ENCODE measurements at regions not wholly inside any gene's neighbourhood (a gene's known extent, or its start where the extent isn't known, plus 50 kb on each side); places are given as distances from the start of the nearest gene placed in this dataset.

GRCh38 chr18:4994710-4995109 lies 202.3 kb downstream of the AKAIN1 start:
- no peak for TF ChIP-seq CTCF (IDR thresholded peaks at IDR 0.05; ENCODE audit: low read depth, low read length)
- DNase-seq, result no peak
- Histone ChIP-seq H3K27me3 (no peaks in the 10 kb centered on the region), H3K9me3 (no peaks in the 10 kb centered on the region), H3K4me3 (ENCODE audit: low read depth, low read length) (no peak overlapping the region), H3K4me1 (no peaks in the 10 kb centered on the region), H3K36me3 (no peaks in the 10 kb centered on the region)

GRCh38 chr18:4987452-4988405 lies 209.3 kb downstream of the AKAIN1 start:
- TF ChIP-seq CTCF (IDR thresholded peaks at IDR 0.05; ENCODE audit: low read depth, low read length), result no peak

GRCh38 chr18:4986677-4987076 lies 210.4 kb downstream of the AKAIN1 start:
- no peak for TF ChIP-seq CTCF (IDR thresholded peaks at IDR 0.05; ENCODE audit: low read depth, low read length)
- Histone ChIP-seq H3K9me3 (no peaks in the 10 kb centered on the region), H3K4me1 (no peaks in the 10 kb centered on the region), H3K27me3 (no peaks in the 10 kb centered on the region), H3K36me3 (no peaks in the 10 kb centered on the region), H3K4me3 (ENCODE audit: low read depth, low read length) (no peak overlapping the region)
- DNase-seq, result no peak

More at GRCh38 chr18:4987452-4988405, 209.3 kb downstream of the AKAIN1 start:
- Histone ChIP-seq H3K4me3 (ENCODE audit: low read depth, low read length) (no peak overlapping the region), H3K4me1 (no peaks in the 10 kb centered on the region), H3K9me3 (no peaks in the 10 kb centered on the region), H3K27me3 (no peaks in the 10 kb centered on the region), H3K36me3 (no peaks in the 10 kb centered on the region)
- DNase-seq, result no peak

- no peaks in the 10 kb centered on the region for H3K9me3 ChIP-seq
Observed at GRCh38 chr18:4986066-4986465, 211.0 kb downstream of the AKAIN1 start.

GRCh38 chr18:4961121-4961909 lies 235.7 kb downstream of the AKAIN1 start:
- DNase-seq, result no peak
- Histone ChIP-seq H3K9me3 (no peaks in the 10 kb centered on the region), H3K4me1 (no peaks in the 10 kb centered on the region), H3K4me3 (ENCODE audit: low read depth, low read length) (no peak overlapping the region), H3K36me3 (no peaks in the 10 kb centered on the region), H3K27me3 (no peaks in the 10 kb centered on the region)
- TF ChIP-seq CTCF (IDR thresholded peaks at IDR 0.05; ENCODE audit: low read depth, low read length), result no peak

More at GRCh38 chr18:4986066-4986465, 211.0 kb downstream of the AKAIN1 start:
- Histone ChIP-seq H3K36me3 (no peaks in the 10 kb centered on the region), H3K4me1 (no peaks in the 10 kb centered on the region), H3K4me3 (ENCODE audit: low read depth, low read length) (no peak overlapping the region), H3K27me3 (no peaks in the 10 kb centered on the region)
- DNase-seq, result no peak
- TF ChIP-seq CTCF (IDR thresholded peaks at IDR 0.05; ENCODE audit: low read depth, low read length), result no peak
